ENCODE measurements at regions not wholly inside any gene's neighbourhood (a gene's known extent, or its start where the extent isn't known, plus 50 kb on each side); places are given as distances from the start of the nearest gene placed in this dataset.

DNA sequence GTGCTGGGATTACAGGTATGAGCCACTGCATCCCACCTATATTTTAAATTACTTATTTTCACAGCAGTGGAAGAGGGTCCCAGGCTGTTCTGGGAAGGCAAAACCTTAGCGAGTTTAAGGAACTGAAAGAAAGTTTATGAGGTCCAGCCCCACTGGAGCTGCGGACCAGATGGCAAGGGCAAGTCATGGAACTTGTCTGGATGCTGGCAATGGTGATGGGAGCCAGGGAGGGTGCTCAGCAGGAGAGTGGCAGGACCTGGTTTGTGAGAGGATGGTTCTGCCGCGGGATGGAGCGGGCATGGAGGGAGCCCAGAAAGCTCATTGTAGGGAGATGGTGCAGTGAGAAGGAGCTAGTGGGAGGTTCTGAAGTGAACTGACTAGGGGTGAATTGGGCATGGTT, 50.6 kb upstream of the SLC45A1 start:
- peaks cover 0 to 18% of the 10 kb centered on the region in 2 experiments for H3K27me3 ChIP-seq (replicated peaks in 1 of 2; ENCODE audit: control insufficient read depth in 2 of 2, extremely low read depth in 1 of 2, insufficient read depth in 2 of 2, low read length in 1 of 2)
- no peaks in the 10 kb centered on the region for H3K9me3 ChIP-seq
- H3K36me3 ChIP-seq (ENCODE audit: control insufficient read depth in 2 of 2, extremely low read depth in 1 of 2, insufficient read depth in 1 of 2, low read length in 1 of 2), result no peaks in the 10 kb centered on the region
- H3K4me3 Mint-ChIP-seq, result no peak overlapping the region
- H3K4me3 ChIP-seq (ENCODE audit: control insufficient read depth in 1 of 2, extremely low read depth in 1 of 2, low read length in 1 of 2), result no peak overlapping the region
- no peak for ATAC-seq (replicated peaks in 1 of 4)
- no peak overlapping the region for H3K27ac Mint-ChIP-seq
- no peaks in the 10 kb centered on the region for H3K9me3 Mint-ChIP-seq
- 73% methylated on average over 2 of the region's 5 CpGs for WGBS (ENCODE audit: insufficient coverage)
- H3K4me1 Mint-ChIP-seq, result no peaks in the 10 kb centered on the region
- ChIA-PET CTCF (no interaction called here), POLR2A (no interaction called here)
- DNase-seq, result no peak
- no peaks in the 10 kb centered on the region for H3K36me3 Mint-ChIP-seq
- H3K27me3 Mint-ChIP-seq, result peaks cover 3 to 12% of the 10 kb centered on the region in 2 donors
- H3K4me1 ChIP-seq (ENCODE audit: control insufficient read depth in 1 of 2, extremely low read depth in 1 of 2, insufficient read depth in 2 of 2, low read length in 2 of 2), result no peaks in the 10 kb centered on the region
- H3K27ac ChIP-seq (ENCODE audit: low read length), result no peak overlapping the region

GRCh38 chr1:8266436-8267165, 51.3 kb upstream of the SLC45A1 start:
- WGBS (ENCODE audit: insufficient coverage), result 50% methylated on average over 1 of the region's 8 CpGs
- Mint-ChIP-seq H3K27me3 (peaks cover 3 to 12% of the 10 kb centered on the region in 2 donors), H3K9me3 (no peaks in the 10 kb centered on the region), H3K4me1 (no peaks in the 10 kb centered on the region), H3K36me3 (no peaks in the 10 kb centered on the region), H3K27ac (no peak overlapping the region), H3K4me3 (no peak overlapping the region)
- ChIA-PET POLR2A (no interaction called here), CTCF (no interaction called here)
- H3K36me3 ChIP-seq (ENCODE audit: control insufficient read depth in 2 of 2, extremely low read depth in 1 of 2, insufficient read depth in 1 of 2, low read length in 1 of 2), result no peaks in the 10 kb centered on the region
- ATAC-seq (replicated peaks in 1 of 4) (no peak), DNase-seq (no peak)
- no peaks in the 10 kb centered on the region for H3K9me3 ChIP-seq
- no peaks in the 10 kb centered on the region for H3K4me1 ChIP-seq (ENCODE audit: control insufficient read depth in 1 of 2, extremely low read depth in 1 of 2, insufficient read depth in 2 of 2, low read length in 2 of 2)
- H3K27ac ChIP-seq (ENCODE audit: low read length), result no peak overlapping the region
- H3K4me3 ChIP-seq (ENCODE audit: control insufficient read depth in 1 of 2, extremely low read depth in 1 of 2, low read length in 1 of 2), result no peak overlapping the region
- H3K27me3 ChIP-seq (replicated peaks in 1 of 2; ENCODE audit: control insufficient read depth in 2 of 2, extremely low read depth in 1 of 2, insufficient read depth in 2 of 2, low read length in 1 of 2), result peaks cover 0 to 18% of the 10 kb centered on the region in 2 experiments

DNA sequence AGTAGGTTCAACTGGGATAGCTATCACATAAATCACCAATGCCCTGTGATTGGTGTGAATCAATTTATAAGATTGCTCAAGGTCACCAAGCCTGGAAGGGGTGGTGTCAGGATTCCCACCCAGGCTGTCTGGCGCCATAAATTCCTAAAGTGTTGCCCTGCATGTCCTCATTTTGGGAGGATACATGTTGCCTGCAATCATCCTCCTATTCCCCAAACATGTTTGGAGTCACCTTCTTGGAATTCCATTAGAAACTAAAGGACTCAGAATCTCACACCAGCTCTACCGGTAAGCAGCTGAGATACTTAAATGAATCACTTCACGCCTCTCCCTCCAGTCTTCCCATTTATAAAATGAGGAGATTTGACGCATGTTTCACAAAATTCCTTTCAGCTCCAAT, 54.1 kb upstream of the SLC45A1 start:
- no peaks in the 10 kb centered on the region for H3K36me3 ChIP-seq (ENCODE audit: control insufficient read depth in 2 of 2, extremely low read depth in 1 of 2, insufficient read depth in 1 of 2, low read length in 1 of 2)
- ChIA-PET POLR2A (interaction anchor here in 1 of 2 donors (0.6 kb wide), 1 partner anchor 173 kb away, joined by 16 read pairs; no protein-coding TSS in a partner anchor), CTCF (no interaction called here)
- DNase-seq, result no peak
- peaks cover 1 to 13% of the 10 kb centered on the region in 2 donors for H3K27me3 Mint-ChIP-seq
- peaks cover 2% of the 10 kb centered on the region in 2 experiments for H3K27me3 ChIP-seq (replicated peaks in 1 of 2; ENCODE audit: control insufficient read depth in 2 of 2, extremely low read depth in 1 of 2, insufficient read depth in 2 of 2, low read length in 1 of 2)
- no peaks in the 10 kb centered on the region for H3K9me3 Mint-ChIP-seq
- 83% methylated on average over 1 of the region's 4 CpGs for WGBS (ENCODE audit: insufficient coverage)
- H3K9me3 ChIP-seq, result no peaks in the 10 kb centered on the region
- H3K4me3 Mint-ChIP-seq, result no peak overlapping the region
- no peaks in the 10 kb centered on the region for H3K4me1 Mint-ChIP-seq
- H3K27ac ChIP-seq (ENCODE audit: low read length), result no peak overlapping the region
- ATAC-seq (replicated peaks in 1 of 4), result no peak
- no peaks in the 10 kb centered on the region for H3K36me3 Mint-ChIP-seq
- no peak overlapping the region for H3K4me3 ChIP-seq (ENCODE audit: control insufficient read depth in 1 of 2, extremely low read depth in 1 of 2, low read length in 1 of 2)
- H3K4me1 ChIP-seq (ENCODE audit: control insufficient read depth in 1 of 2, extremely low read depth in 1 of 2, insufficient read depth in 2 of 2, low read length in 2 of 2), result no peaks in the 10 kb centered on the region
- H3K27ac Mint-ChIP-seq, result no peak overlapping the region

DNA sequence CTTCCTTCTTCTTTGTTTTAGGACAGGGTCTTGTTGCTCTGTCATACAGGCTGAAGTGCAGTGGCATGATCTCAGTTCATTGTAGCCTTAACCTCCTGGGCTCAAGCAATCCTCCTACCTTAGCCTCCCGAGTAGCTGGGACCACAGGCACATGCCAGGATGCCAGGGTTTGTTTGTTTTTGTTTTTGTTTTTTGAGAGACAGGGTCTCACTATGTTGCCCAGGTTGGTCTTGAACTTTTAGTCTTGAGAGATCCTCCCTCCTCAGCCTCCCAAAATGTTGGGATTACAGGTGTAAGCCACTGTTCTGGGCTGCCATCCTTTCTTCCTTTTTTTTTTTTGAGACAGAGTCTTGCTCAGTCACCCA, 56.5 kb upstream of the SLC45A1 start:
- H3K27me3 Mint-ChIP-seq, result peaks cover 7 to 13% of the 10 kb centered on the region in 2 donors
- H3K27ac ChIP-seq (ENCODE audit: low read length), result no peak overlapping the region
- no peaks in the 10 kb centered on the region for H3K4me1 ChIP-seq (ENCODE audit: control insufficient read depth in 1 of 2, extremely low read depth in 1 of 2, insufficient read depth in 2 of 2, low read length in 2 of 2)
- H3K9me3 Mint-ChIP-seq, result no peaks in the 10 kb centered on the region
- H3K36me3 ChIP-seq (ENCODE audit: control insufficient read depth in 2 of 2, extremely low read depth in 1 of 2, insufficient read depth in 1 of 2, low read length in 1 of 2), result no peaks in the 10 kb centered on the region
- no peaks in the 10 kb centered on the region for H3K36me3 Mint-ChIP-seq
- H3K9me3 ChIP-seq, result no peaks in the 10 kb centered on the region
- ATAC-seq (replicated peaks in 1 of 4) (no peak), DNase-seq (no peak)
- H3K27me3 ChIP-seq (replicated peaks in 1 of 2; ENCODE audit: control insufficient read depth in 2 of 2, extremely low read depth in 1 of 2, insufficient read depth in 2 of 2, low read length in 1 of 2), result peaks cover 2 to 5% of the 10 kb centered on the region in 2 experiments
- CTCF ChIA-PET, result interaction anchor here in 1 of 2 donors (0.6 to 0.7 kb wide), 2 partner anchors 377 to 425 kb away, joined by 3 to 5 read pairs; no protein-coding TSS in a partner anchor
- H3K27ac Mint-ChIP-seq, result no peak overlapping the region
- POLR2A ChIA-PET, result no interaction called here
- H3K4me1 Mint-ChIP-seq, result no peaks in the 10 kb centered on the region
- H3K4me3 ChIP-seq (ENCODE audit: control insufficient read depth in 1 of 2, extremely low read depth in 1 of 2, low read length in 1 of 2), result no peak overlapping the region
- H3K4me3 Mint-ChIP-seq, result no peak overlapping the region
- WGBS (ENCODE audit: insufficient coverage), result no CpG with 5 or more reads among the region's 1 CpG

DNA sequence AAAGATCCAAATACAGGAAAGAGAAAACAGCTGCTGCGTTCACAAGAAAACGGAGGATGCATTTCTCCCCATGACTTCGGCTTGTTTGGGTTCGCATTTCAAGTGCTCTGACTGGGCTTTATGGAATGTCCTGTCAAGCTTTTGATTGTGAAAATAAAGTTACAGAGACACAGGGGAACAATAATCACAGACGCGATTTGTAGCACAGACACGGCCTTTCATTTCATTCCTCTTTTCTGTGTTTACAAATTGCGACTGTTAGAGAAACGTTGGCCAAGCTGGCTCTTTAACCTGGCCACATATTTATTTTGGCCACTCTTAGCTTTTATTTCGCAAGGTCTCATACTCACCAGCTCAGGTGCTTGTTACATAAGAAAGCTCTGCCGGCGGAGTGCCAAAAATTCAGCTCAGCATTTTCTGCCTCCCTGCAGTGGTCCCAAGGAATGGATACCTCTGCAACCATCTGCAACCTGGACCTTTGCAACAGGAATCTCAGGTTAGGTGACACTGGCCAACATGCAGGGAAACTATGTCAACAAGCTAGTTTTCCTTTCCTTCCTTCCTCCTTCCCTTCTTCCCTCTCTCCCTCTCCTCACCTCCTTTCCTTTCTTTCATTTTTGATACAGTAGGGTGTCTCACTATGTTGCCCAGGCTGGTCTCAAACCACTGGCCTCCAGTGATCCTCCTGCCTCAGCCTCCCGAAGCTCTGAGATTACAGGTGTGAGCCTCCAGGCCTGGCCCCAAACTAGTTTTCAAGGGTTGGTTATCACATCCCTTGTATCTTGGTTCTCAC, 58.2 kb upstream of the SLC45A1 start:
- Mint-ChIP-seq H3K36me3 (no peaks in the 10 kb centered on the region), H3K9me3 (no peaks in the 10 kb centered on the region), H3K4me3 (no peak overlapping the region), H3K4me1 (no peaks in the 10 kb centered on the region), H3K27ac (no peak overlapping the region), H3K27me3 (peaks cover 7 to 13% of the 10 kb centered on the region in 2 donors)
- Histone ChIP-seq H3K9me3 (no peaks in the 10 kb centered on the region), H3K27me3 (replicated peaks in 1 of 2; ENCODE audit: control insufficient read depth in 2 of 2, extremely low read depth in 1 of 2, insufficient read depth in 2 of 2, low read length in 1 of 2) (peaks cover 2 to 5% of the 10 kb centered on the region in 2 experiments), H3K4me3 (ENCODE audit: control insufficient read depth in 1 of 2, extremely low read depth in 1 of 2, low read length in 1 of 2) (no peak overlapping the region), H3K27ac (ENCODE audit: low read length) (no peak overlapping the region), H3K36me3 (ENCODE audit: control insufficient read depth in 2 of 2, extremely low read depth in 1 of 2, insufficient read depth in 1 of 2, low read length in 1 of 2) (no peaks in the 10 kb centered on the region), H3K4me1 (ENCODE audit: control insufficient read depth in 1 of 2, extremely low read depth in 1 of 2, insufficient read depth in 2 of 2, low read length in 2 of 2) (no peaks in the 10 kb centered on the region)
- 70% methylated on average over 13 of the region's 13 CpGs for WGBS (ENCODE audit: insufficient coverage)
- ChIA-PET CTCF (interaction anchor here in 1 of 2 donors (0.6 to 0.7 kb wide), 2 partner anchors 21 to 1448 kb away, joined by 3 to 7 read pairs; no protein-coding TSS in a partner anchor), POLR2A (no interaction called here)
- ATAC-seq (replicated peaks in 1 of 4), result no peak
- DNase-seq, result no peak

GRCh38 chr1:8257621-8258020, 60.3 kb upstream of the SLC45A1 start:
- Histone ChIP-seq H3K4me3 (ENCODE audit: control insufficient read depth in 1 of 2, extremely low read depth in 1 of 2, low read length in 1 of 2) (no peak overlapping the region), H3K27me3 (replicated peaks in 1 of 2; ENCODE audit: control insufficient read depth in 2 of 2, extremely low read depth in 1 of 2, insufficient read depth in 2 of 2, low read length in 1 of 2) (peaks cover 0 to 5% of the 10 kb centered on the region in 2 experiments), H3K9me3 (no peaks in the 10 kb centered on the region), H3K27ac (ENCODE audit: low read length) (no peak overlapping the region), H3K36me3 (ENCODE audit: control insufficient read depth in 2 of 2, extremely low read depth in 1 of 2, insufficient read depth in 1 of 2, low read length in 1 of 2) (no peaks in the 10 kb centered on the region), H3K4me1 (ENCODE audit: control insufficient read depth in 1 of 2, extremely low read depth in 1 of 2, insufficient read depth in 2 of 2, low read length in 2 of 2) (no peaks in the 10 kb centered on the region)
- no peaks in the 10 kb centered on the region for H3K9me3 Mint-ChIP-seq
- H3K4me3 Mint-ChIP-seq, result no peak overlapping the region
- POLR2A ChIA-PET, result no interaction called here
- peaks cover 3 to 5% (median 5%) of the 10 kb centered on the region in 3 donors for H3K4me1 Mint-ChIP-seq
- no peaks in the 10 kb centered on the region for H3K36me3 Mint-ChIP-seq
- no peak for DNase-seq
- 91% methylated on average over 7 of the region's 7 CpGs for WGBS (ENCODE audit: insufficient coverage)
- no peak overlapping the region for H3K27ac Mint-ChIP-seq
- no peak for ATAC-seq (replicated peaks in 1 of 4)
- CTCF ChIA-PET, result interaction anchor here in 1 of 2 donors (0.7 kb wide), 1 partner anchor 54 kb away, joined by 3 read pairs; no protein-coding TSS in a partner anchor
- H3K27me3 Mint-ChIP-seq, result peaks cover 7 to 10% of the 10 kb centered on the region in 2 donors
